CD8-positive, alpha-beta memory T cell (primary cell): ENCODE measurements at regions not wholly inside any gene's neighbourhood (a gene's known extent, or its start where the extent isn't known, plus 50 kb on each side); places are given as distances from the start of the nearest gene placed in this dataset.

Experiments used
- CTCF ChIA-PET: fragments of 350-600 bp; sonication (Branson Sonifier 250); formaldehyde crosslinking; loops from one replicate; lab custom pipeline; 2021; ENCODE audit warnings: antibody characterized with exemption; lab: Charles Lee
- POLR2A ChIA-PET: fragments of 350-600 bp; sonication (Branson Sonifier 250); formaldehyde crosslinking; loops from one replicate; lab custom pipeline; 2021; ENCODE audit warnings: antibody characterized with exemption; lab: Charles Lee
- DNase-seq, 5 donors: peaks; one replicate each; pipeline versions ENCODE4 v3.0.0 to v3.0.0-alpha.2; 2020 to 2022; ENCODE audit warnings: mixed read lengths in 1 of 5
- H3K27ac ChIP-seq: one replicate; pipeline ENCODE4 v1.7.0; 2013; ENCODE audit warnings: low read depth, mild to moderate bottlenecking, low read length, moderate library complexity
- H3K27me3 ChIP-seq: 2 replicates; pipeline ENCODE4 v1.7.0; 2013; ENCODE audit warnings: low read length, mild to moderate bottlenecking; ENCODE audit not compliant: insufficient read depth, poor library complexity, severe bottlenecking
- H3K36me3 ChIP-seq: 2 replicates; pipeline ENCODE4 v1.7.0; 2013; ENCODE audit warnings: mild to moderate bottlenecking, low read length, moderate library complexity; ENCODE audit not compliant: insufficient read depth
- H3K4me1 ChIP-seq: 2 replicates; pipeline ENCODE4 v1.7.0; 2013; ENCODE audit warnings: mild to moderate bottlenecking, low read length, moderate library complexity; ENCODE audit not compliant: insufficient read depth
- H3K4me3 ChIP-seq: 2 replicates; pipeline ENCODE4 v1.7.0; 2013; ENCODE audit warnings: mild to moderate bottlenecking, low read length
- H3K9me3 ChIP-seq: 2 replicates; pipeline ENCODE4 v1.7.0; 2013; ENCODE audit warnings: mild to moderate bottlenecking, low read length
- H3K27ac Mint-ChIP-seq, 8 donors: one replicate each; pipeline ENCODE4 v1.8.0; 2020 to 2021; ENCODE audit warnings: mixed read lengths in 8 of 8, mild to moderate bottlenecking in 6 of 8, inconsistent platforms in 3 of 8, moderate library complexity in 3 of 8
- H3K27me3 Mint-ChIP-seq, 2 donors: one replicate each; pipeline ENCODE4 v1.8.0; 2020 to 2021; ENCODE audit warnings: mixed read lengths in 2 of 2, mild to moderate bottlenecking in 1 of 2, moderate library complexity in 1 of 2
- H3K36me3 Mint-ChIP-seq, 3 donors: one replicate each; pipeline ENCODE4 v1.8.0; 2020 to 2021; ENCODE audit warnings: mixed read lengths in 3 of 3, inconsistent platforms in 1 of 3, mild to moderate bottlenecking in 1 of 3
- H3K4me1 Mint-ChIP-seq, 3 donors: one replicate each; pipeline ENCODE4 v1.8.0; 2020 to 2021; ENCODE audit warnings: mixed read lengths in 3 of 3, inconsistent platforms in 1 of 3, mild to moderate bottlenecking in 1 of 3
- H3K4me3 Mint-ChIP-seq, 7 donors: one replicate each; pipeline ENCODE4 v1.8.0; 2020 to 2021; ENCODE audit warnings: mixed read lengths in 7 of 7, mild to moderate bottlenecking in 6 of 7, moderate library complexity in 4 of 7, inconsistent platforms in 2 of 7
- H3K9me3 Mint-ChIP-seq, 5 donors: one replicate each; pipeline ENCODE4 v1.8.0; 2020 to 2022; ENCODE audit warnings: mixed read lengths in 5 of 5, mild to moderate bottlenecking in 3 of 5, moderate library complexity in 2 of 5, inconsistent platforms in 1 of 5

GRCh38 chr4:148984951-148985350 is 542.7 kb upstream of the NR3C2 start:
- peaks cover 0 to 10% (median 0%) of the 10 kb centered on the region in 5 donors for H3K9me3 Mint-ChIP-seq
- DNase-seq = no peak
- no peak overlapping the region for H3K27ac Mint-ChIP-seq
- H3K36me3 ChIP-seq = no peaks in the 10 kb centered on the region
- no peaks in the 10 kb centered on the region for H3K27me3 Mint-ChIP-seq
- no peaks in the 10 kb centered on the region for H3K27me3 ChIP-seq
- H3K9me3 ChIP-seq = no peaks in the 10 kb centered on the region
- ChIA-PET CTCF (no interaction called here), POLR2A (no interaction called here)
- no peaks in the 10 kb centered on the region for H3K4me1 ChIP-seq
- H3K4me1 Mint-ChIP-seq = no peaks in the 10 kb centered on the region
- no peak overlapping the region for H3K4me3 ChIP-seq
- H3K27ac ChIP-seq = no peak overlapping the region
- H3K4me3 Mint-ChIP-seq = no peak overlapping the region
- peaks cover 0 to 5% (median 0%) of the 10 kb centered on the region in 3 donors for H3K36me3 Mint-ChIP-seq

GRCh38 chr4:148982200-148982599 is 540.0 kb upstream of the NR3C2 start:
- Mint-ChIP-seq H3K27ac (no peak overlapping the region), H3K36me3 (peaks cover 0 to 5% (median 0%) of the 10 kb centered on the region in 3 donors), H3K9me3 (peaks cover 0 to 10% (median 3%) of the 10 kb centered on the region in 5 donors), H3K27me3 (no peaks in the 10 kb centered on the region), H3K4me3 (no peak overlapping the region), H3K4me1 (no peaks in the 10 kb centered on the region)
- Histone ChIP-seq H3K27ac (no peak overlapping the region), H3K36me3 (no peaks in the 10 kb centered on the region), H3K4me1 (no peaks in the 10 kb centered on the region), H3K27me3 (no peaks in the 10 kb centered on the region), H3K9me3 (no peaks in the 10 kb centered on the region), H3K4me3 (no peak overlapping the region)
- ChIA-PET CTCF (no interaction called here), POLR2A (no interaction called here)
- no peak for DNase-seq

- ChIA-PET POLR2A (no interaction called here), CTCF (no interaction called here)
- Histone ChIP-seq H3K9me3 (no peaks in the 10 kb centered on the region), H3K27me3 (no peaks in the 10 kb centered on the region), H3K4me3 (no peak overlapping the region), H3K27ac (no peak overlapping the region), H3K36me3 (no peaks in the 10 kb centered on the region), H3K4me1 (no peaks in the 10 kb centered on the region)
- Mint-ChIP-seq H3K27me3 (no peaks in the 10 kb centered on the region), H3K27ac (no peak overlapping the region), H3K4me1 (no peaks in the 10 kb centered on the region), H3K36me3 (no peaks in the 10 kb centered on the region), H3K4me3 (no peak overlapping the region), H3K9me3 (peaks cover 0 to 6% (median 2%) of the 10 kb centered on the region in 5 donors)
- DNase-seq = no peak
Measured at GRCh38 chr4:148980782-148981480, 538.7 kb upstream of the NR3C2 start.

GRCh38 chr4:148978301-148978700 is 536.1 kb upstream of the NR3C2 start:
- no peak overlapping the region for H3K4me3 Mint-ChIP-seq
- Histone ChIP-seq H3K4me1 (no peaks in the 10 kb centered on the region), H3K27me3 (no peaks in the 10 kb centered on the region), H3K9me3 (no peaks in the 10 kb centered on the region), H3K27ac (no peak overlapping the region), H3K36me3 (no peaks in the 10 kb centered on the region), H3K4me3 (no peak overlapping the region)
- H3K4me1 Mint-ChIP-seq = no peaks in the 10 kb centered on the region
- POLR2A ChIA-PET = no interaction called here
- H3K36me3 Mint-ChIP-seq = no peaks in the 10 kb centered on the region
- CTCF ChIA-PET = no interaction called here
- no peak overlapping the region for H3K27ac Mint-ChIP-seq
- H3K9me3 Mint-ChIP-seq = peaks cover 1 to 6% (median 4%) of the 10 kb centered on the region in 5 donors
- no peaks in the 10 kb centered on the region for H3K27me3 Mint-ChIP-seq
- DNase-seq = no peak

GRCh38 chr4:148975464-148975863 is 533.2 kb upstream of the NR3C2 start:
- DNase-seq = no peak
- H3K4me3 ChIP-seq = no peak overlapping the region
- no peak overlapping the region for H3K27ac ChIP-seq
- peaks cover 0 to 11% (median 8%) of the 10 kb centered on the region in 5 donors for H3K9me3 Mint-ChIP-seq
- H3K4me3 Mint-ChIP-seq = no peak overlapping the region
- no peaks in the 10 kb centered on the region for H3K4me1 Mint-ChIP-seq
- CTCF ChIA-PET = no interaction called here
- H3K9me3 ChIP-seq = no peaks in the 10 kb centered on the region
- no peaks in the 10 kb centered on the region for H3K27me3 Mint-ChIP-seq
- H3K36me3 Mint-ChIP-seq = no peaks in the 10 kb centered on the region
- POLR2A ChIA-PET = no interaction called here
- H3K4me1 ChIP-seq = no peaks in the 10 kb centered on the region
- no peak overlapping the region for H3K27ac Mint-ChIP-seq
- no peaks in the 10 kb centered on the region for H3K27me3 ChIP-seq
- no peaks in the 10 kb centered on the region for H3K36me3 ChIP-seq

- DNase-seq = no peak
- H3K36me3 ChIP-seq = no peaks in the 10 kb centered on the region
- CTCF ChIA-PET = no interaction called here
- H3K4me1 ChIP-seq = no peaks in the 10 kb centered on the region
- Mint-ChIP-seq H3K27ac (no peak overlapping the region), H3K9me3 (peaks cover 0 to 6% (median 0%) of the 10 kb centered on the region in 5 donors), H3K27me3 (peaks cover 2 to 7% of the 10 kb centered on the region in 2 donors), H3K4me1 (no peaks in the 10 kb centered on the region), H3K4me3 (no peak overlapping the region), H3K36me3 (no peaks in the 10 kb centered on the region)
- no peak overlapping the region for H3K27ac ChIP-seq
- POLR2A ChIA-PET = no interaction called here
- H3K4me3 ChIP-seq = no peak overlapping the region
- H3K9me3 ChIP-seq = no peaks in the 10 kb centered on the region
- no peaks in the 10 kb centered on the region for H3K27me3 ChIP-seq
Measured at GRCh38 chr4:148965080-148965479, 522.9 kb upstream of the NR3C2 start.

GRCh38 chr4:148964456-148964855 is 522.2 kb upstream of the NR3C2 start:
- no peaks in the 10 kb centered on the region for H3K4me1 ChIP-seq
- ChIA-PET POLR2A (no interaction called here), CTCF (no interaction called here)
- Mint-ChIP-seq H3K27me3 (peaks cover 2 to 7% of the 10 kb centered on the region in 2 donors), H3K4me3 (no peak overlapping the region), H3K27ac (no peak overlapping the region), H3K36me3 (no peaks in the 10 kb centered on the region), H3K9me3 (peaks cover 0 to 6% (median 0%) of the 10 kb centered on the region in 5 donors), H3K4me1 (no peaks in the 10 kb centered on the region)
- no peak overlapping the region for H3K4me3 ChIP-seq
- H3K9me3 ChIP-seq = no peaks in the 10 kb centered on the region
- no peaks in the 10 kb centered on the region for H3K36me3 ChIP-seq
- H3K27ac ChIP-seq = no peak overlapping the region
- H3K27me3 ChIP-seq = no peaks in the 10 kb centered on the region
- no peak for DNase-seq

- H3K27ac ChIP-seq = no peak overlapping the region
- POLR2A ChIA-PET = no interaction called here
- no peaks in the 10 kb centered on the region for H3K36me3 ChIP-seq
- no peaks in the 10 kb centered on the region for H3K27me3 ChIP-seq
- CTCF ChIA-PET = no interaction called here
- no peak for DNase-seq
- Mint-ChIP-seq H3K4me3 (no peak overlapping the region), H3K9me3 (peaks cover 0 to 6% (median 0%) of the 10 kb centered on the region in 5 donors), H3K27ac (no peak overlapping the region), H3K36me3 (no peaks in the 10 kb centered on the region), H3K27me3 (peaks cover 0 to 7% of the 10 kb centered on the region in 2 donors), H3K4me1 (no peaks in the 10 kb centered on the region)
- no peaks in the 10 kb centered on the region for H3K9me3 ChIP-seq
- no peaks in the 10 kb centered on the region for H3K4me1 ChIP-seq
- no peak overlapping the region for H3K4me3 ChIP-seq
Measured at GRCh38 chr4:148962539-148963290, 520.5 kb upstream of the NR3C2 start.
